Chondrocyte (in vitro differentiated cells): ENCODE measurements at regions not wholly inside any gene's neighbourhood (a gene's known extent, or its start where the extent isn't known, plus 50 kb on each side); places are given as distances from the start of the nearest gene placed in this dataset.

Experiments
- DNase-seq: peaks from one replicate; pipeline ENCODE4 v3.0.0; 2021; ENCODE audit warnings: mixed read lengths, low spot score
- H3K27ac Mint-ChIP-seq: one replicate; pipeline ENCODE4 v1.8.0; 2021; ENCODE audit warnings: mild to moderate bottlenecking, moderate library complexity, mixed read lengths; ENCODE audit not compliant: unreplicated experiment
- H3K27me3 Mint-ChIP-seq: 2 replicates; pipeline ENCODE4 v1.8.0; 2021; ENCODE audit warnings: low read depth, mixed read lengths
- H3K36me3 Mint-ChIP-seq: 2 replicates; pipeline ENCODE4 v1.8.0; 2021; ENCODE audit warnings: low read depth, mixed read lengths
- H3K4me1 Mint-ChIP-seq: 2 replicates; pipeline ENCODE4 v1.8.0; 2021; ENCODE audit warnings: low read depth, mild to moderate bottlenecking, mixed read lengths
- H3K4me3 Mint-ChIP-seq: one replicate; pipeline ENCODE4 v1.8.0; 2021; ENCODE audit warnings: mild to moderate bottlenecking, moderate library complexity, mixed read lengths; ENCODE audit not compliant: unreplicated experiment
- H3K9me3 Mint-ChIP-seq: 2 replicates; pipeline ENCODE4 v1.8.0; 2021; ENCODE audit warnings: low read depth, mixed read lengths
- TF ChIP-seq, protein P1 (sequence below): fragments of 200-600 bp; sonication (generic); IDR thresholded peaks from 2 replicates; pipeline ENCODE4 v1.5.0; 2021; ENCODE audit warnings: antibody characterized with exemption, mild to moderate bottlenecking, moderate library complexity

- Mint-ChIP-seq H3K36me3 (no peaks in the 10 kb centered on the region), H3K27me3 (peaks cover 3% of the 10 kb centered on the region), H3K27ac (no peak overlapping the region), H3K9me3 (peaks cover 2% of the 10 kb centered on the region), H3K4me1 (no peaks in the 10 kb centered on the region), H3K4me3 (no peak overlapping the region)
- DNase-seq = no peak
- TF ChIP-seq, protein P1, sequence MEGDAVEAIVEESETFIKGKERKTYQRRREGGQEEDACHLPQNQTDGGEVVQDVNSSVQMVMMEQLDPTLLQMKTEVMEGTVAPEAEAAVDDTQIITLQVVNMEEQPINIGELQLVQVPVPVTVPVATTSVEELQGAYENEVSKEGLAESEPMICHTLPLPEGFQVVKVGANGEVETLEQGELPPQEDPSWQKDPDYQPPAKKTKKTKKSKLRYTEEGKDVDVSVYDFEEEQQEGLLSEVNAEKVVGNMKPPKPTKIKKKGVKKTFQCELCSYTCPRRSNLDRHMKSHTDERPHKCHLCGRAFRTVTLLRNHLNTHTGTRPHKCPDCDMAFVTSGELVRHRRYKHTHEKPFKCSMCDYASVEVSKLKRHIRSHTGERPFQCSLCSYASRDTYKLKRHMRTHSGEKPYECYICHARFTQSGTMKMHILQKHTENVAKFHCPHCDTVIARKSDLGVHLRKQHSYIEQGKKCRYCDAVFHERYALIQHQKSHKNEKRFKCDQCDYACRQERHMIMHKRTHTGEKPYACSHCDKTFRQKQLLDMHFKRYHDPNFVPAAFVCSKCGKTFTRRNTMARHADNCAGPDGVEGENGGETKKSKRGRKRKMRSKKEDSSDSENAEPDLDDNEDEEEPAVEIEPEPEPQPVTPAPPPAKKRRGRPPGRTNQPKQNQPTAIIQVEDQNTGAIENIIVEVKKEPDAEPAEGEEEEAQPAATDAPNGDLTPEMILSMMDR = no peak
Observed at GRCh38 chr6:159487636-159488035, 205.4 kb downstream of the SOD2 start.

GRCh38 chr6:159483259-159483658 is 209.8 kb downstream of the SOD2 start:
- no peaks in the 10 kb centered on the region for H3K27me3 Mint-ChIP-seq
- H3K9me3 Mint-ChIP-seq = peaks cover 6% of the 10 kb centered on the region
- H3K36me3 Mint-ChIP-seq = no peaks in the 10 kb centered on the region
- no peak overlapping the region for H3K4me3 Mint-ChIP-seq
- H3K4me1 Mint-ChIP-seq = no peaks in the 10 kb centered on the region
- H3K27ac Mint-ChIP-seq = no peak overlapping the region
- no peak for DNase-seq
- TF ChIP-seq, protein P1 = no peak

DNA sequence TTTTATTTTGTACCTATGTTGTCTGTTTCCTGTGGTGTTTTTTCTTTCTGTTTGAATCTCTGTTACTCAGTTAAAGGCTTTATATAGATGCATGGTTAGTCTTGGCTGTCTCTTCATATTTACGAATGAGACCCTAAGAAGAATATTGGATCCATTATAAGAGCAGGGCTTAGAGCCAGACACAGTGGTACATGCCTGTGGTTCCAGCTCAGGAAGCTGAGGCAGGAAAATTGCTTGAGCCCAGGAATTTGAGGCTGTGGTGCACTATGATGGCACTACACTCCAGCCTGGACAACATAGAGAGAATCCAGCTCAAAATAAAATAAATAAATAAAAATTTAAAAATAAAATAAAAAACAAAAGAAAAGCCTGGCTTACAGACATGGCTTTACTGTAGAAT is 211.1 kb downstream of the SOD2 start:
- Mint-ChIP-seq H3K27ac (no peak overlapping the region), H3K36me3 (no peaks in the 10 kb centered on the region), H3K4me1 (no peaks in the 10 kb centered on the region), H3K9me3 (peaks cover 6% of the 10 kb centered on the region), H3K4me3 (no peak overlapping the region), H3K27me3 (no peaks in the 10 kb centered on the region)
- TF ChIP-seq, protein P1 = no peak
- no peak for DNase-seq

DNA sequence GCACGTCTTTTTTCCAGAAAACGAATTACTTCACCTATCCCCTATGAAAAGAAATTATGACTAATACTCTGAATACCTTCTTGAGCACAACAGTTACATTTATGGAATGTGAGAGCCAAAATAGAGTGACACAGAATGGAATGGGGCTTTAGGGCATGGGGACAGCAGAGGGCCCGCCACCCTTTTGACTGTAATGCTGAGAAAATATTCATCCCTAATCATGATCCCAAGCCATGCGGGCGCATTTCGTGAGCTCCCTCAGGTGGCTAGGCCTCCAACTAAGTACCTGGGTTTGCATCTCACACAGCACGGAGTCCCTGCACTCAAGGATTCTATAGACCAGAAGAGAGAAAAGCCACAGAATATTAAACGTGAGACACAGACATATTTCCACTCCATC is 212.6 kb downstream of the SOD2 start:
- no peaks in the 10 kb centered on the region for H3K4me1 Mint-ChIP-seq
- no peak for DNase-seq
- H3K36me3 Mint-ChIP-seq = no peaks in the 10 kb centered on the region
- TF ChIP-seq, protein P1 = no peak
- H3K27ac Mint-ChIP-seq = no peak overlapping the region
- peaks cover 6% of the 10 kb centered on the region for H3K9me3 Mint-ChIP-seq
- no peak overlapping the region for H3K4me3 Mint-ChIP-seq
- no peaks in the 10 kb centered on the region for H3K27me3 Mint-ChIP-seq

GRCh38 chr6:159479146-159479545 is 213.9 kb downstream of the SOD2 start:
- H3K4me3 Mint-ChIP-seq = no peak overlapping the region
- TF ChIP-seq, protein P1 = no peak
- no peaks in the 10 kb centered on the region for H3K4me1 Mint-ChIP-seq
- peaks cover 6% of the 10 kb centered on the region for H3K9me3 Mint-ChIP-seq
- no peaks in the 10 kb centered on the region for H3K36me3 Mint-ChIP-seq
- no peak for DNase-seq
- no peaks in the 10 kb centered on the region for H3K27me3 Mint-ChIP-seq
- no peak overlapping the region for H3K27ac Mint-ChIP-seq
